ENCODE measurements at regions not wholly inside any gene's neighbourhood (a gene's known extent, or its start where the extent isn't known, plus 50 kb on each side); places are given as distances from the start of the nearest gene placed in this dataset.

GRCh38 chr6:63437058-63437457 lies 117.3 kb upstream of the LGSN start:
- Histone ChIP-seq H3K27ac (no peak overlapping the region), H3K4me2 (no peak overlapping the region), H3K36me3 (ENCODE audit: low read depth) (no peaks in the 10 kb centered on the region), H4K20me1 (ENCODE audit: insufficient read depth) (no peaks in the 10 kb centered on the region), H3K9me3 (ENCODE audit: insufficient read depth, low read depth) (no peaks in the 10 kb centered on the region), H3K4me3 (no peak overlapping the region), H3K79me2 (ENCODE audit: low read depth) (no peaks in the 10 kb centered on the region), H3K27me3 (ENCODE audit: insufficient read depth, low read depth) (no peaks in the 10 kb centered on the region), H3K4me1 (replicated peaks; ENCODE audit: insufficient read depth) (no peaks in the 10 kb centered on the region), H3K9me2 (ENCODE audit: insufficient read depth) (no peaks in the 10 kb centered on the region), H2AFZ (no peak overlapping the region), H3F3A (ENCODE audit: insufficient read depth, low read depth) (no peaks in the 10 kb centered on the region)
- POLR2A ChIA-PET (ENCODE audit: unreplicated experiment) = no interaction called here
- no peak for DNase-seq
- intact Hi-C loops (cut with micrococcal nuclease; ENCODE audit: unreplicated experiment) = no loop called here
- CTCF ChIA-PET = no interaction called here
- BruUV-seq (replicated peaks) = no TSS peak
- TF ChIP-seq CTCF (conservative IDR thresholded peaks at IDR 0.05) (no peak), EZH2 (IDR thresholded peaks at IDR 0.05; ENCODE audit: low read depth) (no peak)

- no peaks in the 10 kb centered on the region for H3K36me3 ChIP-seq (ENCODE audit: low read depth)
- H3F3A ChIP-seq (ENCODE audit: insufficient read depth, low read depth) = no peaks in the 10 kb centered on the region
- H3K9me3 ChIP-seq (ENCODE audit: insufficient read depth, low read depth) = no peaks in the 10 kb centered on the region
- no peak overlapping the region for H2AFZ ChIP-seq
- no peak for DNase-seq
- H3K9me2 ChIP-seq (ENCODE audit: insufficient read depth) = no peaks in the 10 kb centered on the region
- no peak overlapping the region for H3K27ac ChIP-seq
- POLR2A ChIA-PET (ENCODE audit: unreplicated experiment) = no interaction called here
- no peaks in the 10 kb centered on the region for H3K27me3 ChIP-seq (ENCODE audit: insufficient read depth, low read depth)
- TF ChIP-seq EZH2 (IDR thresholded peaks at IDR 0.05; ENCODE audit: low read depth) (no peak), CTCF (conservative IDR thresholded peaks at IDR 0.05) (no peak)
- intact Hi-C loops (cut with micrococcal nuclease; ENCODE audit: unreplicated experiment) = no loop called here
- no peaks in the 10 kb centered on the region for H4K20me1 ChIP-seq (ENCODE audit: insufficient read depth)
- CTCF ChIA-PET = no interaction called here
- BruUV-seq (replicated peaks) = no TSS peak
- no peak overlapping the region for H3K4me3 ChIP-seq
- H3K4me1 ChIP-seq (replicated peaks; ENCODE audit: insufficient read depth) = no peaks in the 10 kb centered on the region
- no peaks in the 10 kb centered on the region for H3K79me2 ChIP-seq (ENCODE audit: low read depth)
- H3K4me2 ChIP-seq = no peak overlapping the region
Observed at GRCh38 chr6:63440057-63440456, 120.3 kb upstream of the LGSN start.

DNA sequence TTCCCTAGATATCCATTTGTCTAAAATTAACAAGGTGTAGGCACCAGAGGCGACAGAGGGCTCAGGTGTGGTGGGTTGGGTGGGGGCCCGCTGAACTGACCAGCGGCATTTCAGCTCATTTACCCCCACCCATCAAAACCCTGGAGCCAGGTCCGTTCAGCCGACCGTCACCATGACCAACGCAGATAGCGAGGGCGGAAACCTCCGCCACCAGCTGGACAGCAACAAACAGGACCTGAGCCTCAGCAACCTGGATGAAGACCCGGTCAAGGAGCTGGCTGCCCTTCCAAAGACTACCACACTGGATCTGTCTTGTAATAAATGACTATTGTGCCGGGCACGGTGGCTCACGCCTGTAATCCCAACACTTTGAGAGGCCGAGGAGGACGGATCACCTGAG lies 120.8 kb upstream of the LGSN start:
- intact Hi-C loops (cut with micrococcal nuclease; ENCODE audit: unreplicated experiment) = no loop called here
- Histone ChIP-seq H3K9me2 (ENCODE audit: insufficient read depth) (no peaks in the 10 kb centered on the region), H3K4me3 (no peak overlapping the region), H3K36me3 (ENCODE audit: low read depth) (no peaks in the 10 kb centered on the region), H3K27me3 (ENCODE audit: insufficient read depth, low read depth) (no peaks in the 10 kb centered on the region), H4K20me1 (ENCODE audit: insufficient read depth) (no peaks in the 10 kb centered on the region), H2AFZ (no peak overlapping the region), H3K27ac (no peak overlapping the region), H3K4me1 (replicated peaks; ENCODE audit: insufficient read depth) (no peaks in the 10 kb centered on the region), H3K79me2 (ENCODE audit: low read depth) (no peaks in the 10 kb centered on the region), H3K4me2 (no peak overlapping the region), H3F3A (ENCODE audit: insufficient read depth, low read depth) (no peaks in the 10 kb centered on the region), H3K9me3 (ENCODE audit: insufficient read depth, low read depth) (no peaks in the 10 kb centered on the region)
- ChIA-PET POLR2A (ENCODE audit: unreplicated experiment) (interaction anchor here (0.5 kb wide), 1 partner anchor 151 kb away, joined by 4 read pairs; no protein-coding TSS in a partner anchor), CTCF (no interaction called here)
- no peak for DNase-seq
- BruUV-seq (replicated peaks) = no TSS peak
- TF ChIP-seq EZH2 (IDR thresholded peaks at IDR 0.05; ENCODE audit: low read depth) (no peak), CTCF (conservative IDR thresholded peaks at IDR 0.05) (no peak)
